CD14-positive monocyte (primary cell): ENCODE measurements at regions not wholly inside any gene's neighbourhood (a gene's known extent, or its start where the extent isn't known, plus 50 kb on each side); places are given as distances from the start of the nearest gene placed in this dataset.

Experiments
- DNase-seq, 3 donors: peaks; one replicate each; pipeline ENCODE4 v3.0.0-alpha.2; 2011 to 2022
- H2AFZ ChIP-seq: 2 replicates; pipeline ENCODE4 v1.6.0; 2012; ENCODE audit warnings: mild to moderate bottlenecking, low read depth, low read length, inconsistent platforms; ENCODE audit not compliant: insufficient read depth, poor library complexity, severe bottlenecking
- H3K27ac ChIP-seq, 2 donors: 1 replicate in 1 of 2; 2 replicates in 1 of 2; pipeline ENCODE4 v1.5.1; 2012 to 2013; ENCODE audit warnings: low read length in 2 of 2, control low read depth in 1 of 2, inconsistent platforms in 1 of 2, low read depth in 1 of 2, mild to moderate bottlenecking in 1 of 2
- H3K27me3 ChIP-seq, 2 donors: one replicate each; pipeline versions ENCODE4 v1.6.0 to v1.6.1; 2011 to 2013; ENCODE audit warnings: low read length in 2 of 2; ENCODE audit not compliant: control insufficient read depth in 2 of 2, insufficient read depth in 2 of 2
- H3K36me3 ChIP-seq, 2 donors: replicated peaks in 1 of 2; 1 replicate in 1 of 2; 2 replicates in 1 of 2; pipeline versions ENCODE4 v1.5.1 to v1.6.1; 2012 to 2013; ENCODE audit warnings: low read length in 2 of 2, control low read depth in 1 of 2, inconsistent platforms in 1 of 2, mild to moderate bottlenecking in 1 of 2; ENCODE audit not compliant: insufficient read depth in 2 of 2, control insufficient read depth in 1 of 2
- H3K4me1 ChIP-seq, 2 donors: 1 replicate in 1 of 2; 2 replicates in 1 of 2; pipeline versions ENCODE4 v1.5.1 to v1.6.1; 2012 to 2013; ENCODE audit warnings: low read length in 2 of 2, control low read depth in 1 of 2, inconsistent platforms in 1 of 2, mild to moderate bottlenecking in 1 of 2, moderate library complexity in 1 of 2; ENCODE audit not compliant: insufficient read depth in 2 of 2, control insufficient read depth in 1 of 2
- H3K4me2 ChIP-seq: replicated peaks from 2 replicates; pipeline ENCODE3; 2012; ENCODE audit warnings: low read length, moderate library complexity, mild to moderate bottlenecking; ENCODE audit not compliant: poor library complexity, severe bottlenecking; ENCODE audit errors: extremely low read depth
- H3K4me3 ChIP-seq, 3 experiments: fragments of 200-600 bp in 1 of 3; sonication (generic) in 1 of 3; replicated peaks in 1 of 3; 1 replicate in 2 of 3; 2 replicates in 1 of 3; pipeline ENCODE4 v1.5.1; 2011 to 2013; ENCODE audit warnings: low read length in 3 of 3, mild to moderate bottlenecking in 3 of 3, control low read depth in 2 of 3, low read depth in 2 of 3, inconsistent platforms in 1 of 3, moderate library complexity in 1 of 3
- H3K79me2 ChIP-seq: 2 replicates; pipeline ENCODE4 v1.6.0; 2012; ENCODE audit warnings: mild to moderate bottlenecking, control low read depth, inconsistent platforms, low read length, moderate library complexity; ENCODE audit not compliant: insufficient read depth
- H3K9ac ChIP-seq: 2 replicates; pipeline ENCODE4 v1.6.0; 2017; ENCODE audit warnings: low read length, mild to moderate bottlenecking; ENCODE audit not compliant: insufficient read depth, poor library complexity, severe bottlenecking
- H3K9me3 ChIP-seq, 2 donors: replicated peaks in 1 of 2; 1 replicate in 1 of 2; 2 replicates in 1 of 2; pipeline versions ENCODE4 v1.5.1 to v1.6.1; 2012 to 2013; ENCODE audit warnings: low read length in 2 of 2, control low read depth in 1 of 2; ENCODE audit not compliant: control insufficient read depth in 1 of 2, insufficient read depth in 1 of 2
- H4K20me1 ChIP-seq: 2 replicates; pipeline ENCODE4 v1.6.0; 2012; ENCODE audit warnings: mild to moderate bottlenecking, low read length, control low read depth, moderate library complexity; ENCODE audit not compliant: insufficient read depth
- H3K27ac Mint-ChIP-seq, 7 donors: one replicate each; pipeline ENCODE4 v1.8.0; 2020; ENCODE audit warnings: mild to moderate bottlenecking in 7 of 7, mixed read lengths in 7 of 7, moderate library complexity in 6 of 7, inconsistent platforms in 2 of 7
- H3K27me3 Mint-ChIP-seq, 3 donors: one replicate each; pipeline ENCODE4 v1.8.0; 2021 to 2022; ENCODE audit warnings: low read depth in 3 of 3, mild to moderate bottlenecking in 3 of 3, mixed read lengths in 3 of 3, moderate library complexity in 3 of 3, inconsistent platforms in 1 of 3
- H3K36me3 Mint-ChIP-seq, 2 donors: one replicate each; pipeline ENCODE4 v1.8.0; 2020; ENCODE audit warnings: mixed read lengths in 2 of 2, inconsistent platforms in 1 of 2, mild to moderate bottlenecking in 1 of 2
- H3K4me1 Mint-ChIP-seq: one replicate; pipeline ENCODE4 v1.8.0; 2020; ENCODE audit warnings: mild to moderate bottlenecking, mixed read lengths
- H3K4me3 Mint-ChIP-seq, 2 donors: one replicate each; pipeline ENCODE4 v1.8.0; 2020; ENCODE audit warnings: mild to moderate bottlenecking in 2 of 2, mixed read lengths in 2 of 2, moderate library complexity in 1 of 2
- H3K9me3 Mint-ChIP-seq, 7 donors: one replicate each; pipeline ENCODE4 v1.8.0; 2020 to 2022; ENCODE audit warnings: mixed read lengths in 7 of 7, mild to moderate bottlenecking in 6 of 7, moderate library complexity in 6 of 7, inconsistent platforms in 2 of 7
- CTCF ChIP-seq: fragments of 200-600 bp; IDR thresholded peaks from one replicate; pipeline ENCODE4 v1.8.0; 2022; ENCODE audit warnings: antibody characterized with exemption, mild to moderate bottlenecking
- WGBS: methylation state at CpG from one replicate; pipeline ENCODE4 v1.1.5; 2013; ENCODE audit warnings: missing lambda C conversion rate; ENCODE audit not compliant: insufficient coverage; 5-methylcytosine and 5-hydroxymethylcytosine counted together
- intact Hi-C, 2 donors: fragments of 100-400 bp; cut with micrococcal nuclease; formaldehyde crosslinking; loops; one replicate each; pipeline versions ENCODE4 v1.15.0 to v1.15.1; 2023

- Mint-ChIP-seq H3K4me1 (peaks cover 9% of the 10 kb centered on the region), H3K9me3 (no peaks in the 10 kb centered on the region), H3K4me3 (no peak overlapping the region), H3K27ac (no peak overlapping the region), H3K36me3 (no peaks in the 10 kb centered on the region), H3K27me3 (peaks cover 0 to 9% (median 7%) of the 10 kb centered on the region in 3 donors)
- Histone ChIP-seq H3K27me3 (no peaks in the 10 kb centered on the region), H3K4me2 (no peak overlapping the region), H3K27ac (no peak overlapping the region), H3K79me2 (no peaks in the 10 kb centered on the region), H2AFZ (no peak overlapping the region), H3K9me3 (no peaks in the 10 kb centered on the region), H3K36me3 (no peaks in the 10 kb centered on the region), H3K4me1 (peaks cover 0 to 3% of the 10 kb centered on the region in 2 donors), H3K4me3 (no peak overlapping the region), H3K9ac (no peak overlapping the region), H4K20me1 (no peaks in the 10 kb centered on the region)
- TF ChIP-seq CTCF: no peak
- WGBS: 75% methylated on average over 7 of the region's 13 CpGs
- intact Hi-C loops: no loop called here
- DNase-seq: no peak
Observed at GRCh38 chr2:554444-554843, 122.8 kb downstream of the TMEM18 start.

GRCh38 chr2:552906-553305 is 124.3 kb downstream of the TMEM18 start:
- H4K20me1 ChIP-seq: no peaks in the 10 kb centered on the region
- H3K79me2 ChIP-seq: no peaks in the 10 kb centered on the region
- no peaks in the 10 kb centered on the region for H3K27me3 ChIP-seq
- Mint-ChIP-seq H3K27me3 (peaks cover 0 to 7% (median 3%) of the 10 kb centered on the region in 3 donors), H3K9me3 (no peaks in the 10 kb centered on the region), H3K27ac (peak overlapping the region in 1 of 7 donors; percentile 57), H3K36me3 (no peaks in the 10 kb centered on the region), H3K4me3 (peak overlapping the region; percentile 25 to 75), H3K4me1 (peaks cover 9% of the 10 kb centered on the region)
- TF ChIP-seq CTCF: no peak
- peak overlapping the region; percentile 25 for H2AFZ ChIP-seq
- DNase-seq: no peak
- no peaks in the 10 kb centered on the region for H3K36me3 ChIP-seq
- intact Hi-C loops: no loop called here
- WGBS: 1% methylated on average over 14 of the region's 14 CpGs
- no peak overlapping the region for H3K27ac ChIP-seq
- H3K9me3 ChIP-seq: no peaks in the 10 kb centered on the region
- no peak overlapping the region for H3K9ac ChIP-seq
- H3K4me1 ChIP-seq: peaks cover 0 to 3% of the 10 kb centered on the region in 2 donors
- peak overlapping the region; percentile 40 for H3K4me2 ChIP-seq
- no peak overlapping the region for H3K4me3 ChIP-seq
